Breast epithelium (tissue), 3 donors: ENCODE measurements at regions not wholly inside any gene's neighbourhood (a gene's known extent, or its start where the extent isn't known, plus 50 kb on each side); places are given as distances from the start of the nearest gene placed in this dataset.

ENCODE experiments used
- POLR2AphosphoS5 ChIP-seq, 3 donors: sonication (generic); formaldehyde crosslinking; IDR thresholded peaks; one replicate each; pipeline ENCODE4 v1.6.1; 2017; ENCODE audit warnings: antibody characterized with exemption in 3 of 3
- TF ChIP-seq, protein P1 (sequence below), 3 donors: fragments of 450-650 bp; IDR thresholded peaks; one replicate each; pipeline ENCODE4 v1.5.1; 2016 to 2017; ENCODE audit warnings: antibody characterized with exemption in 3 of 3, mild to moderate bottlenecking in 3 of 3, moderate library complexity in 3 of 3

- TF ChIP-seq, protein P1, sequence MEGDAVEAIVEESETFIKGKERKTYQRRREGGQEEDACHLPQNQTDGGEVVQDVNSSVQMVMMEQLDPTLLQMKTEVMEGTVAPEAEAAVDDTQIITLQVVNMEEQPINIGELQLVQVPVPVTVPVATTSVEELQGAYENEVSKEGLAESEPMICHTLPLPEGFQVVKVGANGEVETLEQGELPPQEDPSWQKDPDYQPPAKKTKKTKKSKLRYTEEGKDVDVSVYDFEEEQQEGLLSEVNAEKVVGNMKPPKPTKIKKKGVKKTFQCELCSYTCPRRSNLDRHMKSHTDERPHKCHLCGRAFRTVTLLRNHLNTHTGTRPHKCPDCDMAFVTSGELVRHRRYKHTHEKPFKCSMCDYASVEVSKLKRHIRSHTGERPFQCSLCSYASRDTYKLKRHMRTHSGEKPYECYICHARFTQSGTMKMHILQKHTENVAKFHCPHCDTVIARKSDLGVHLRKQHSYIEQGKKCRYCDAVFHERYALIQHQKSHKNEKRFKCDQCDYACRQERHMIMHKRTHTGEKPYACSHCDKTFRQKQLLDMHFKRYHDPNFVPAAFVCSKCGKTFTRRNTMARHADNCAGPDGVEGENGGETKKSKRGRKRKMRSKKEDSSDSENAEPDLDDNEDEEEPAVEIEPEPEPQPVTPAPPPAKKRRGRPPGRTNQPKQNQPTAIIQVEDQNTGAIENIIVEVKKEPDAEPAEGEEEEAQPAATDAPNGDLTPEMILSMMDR (IDR thresholded peaks at IDR 0.05), result no peak
- TF ChIP-seq POLR2AphosphoS5 (IDR thresholded peaks at IDR 0.05), result no peak
These were observed 95.4 kb upstream of the ADAMTS9 start for GRCh38 chr3:64783200-64783599.
